ENCODE measurements at regions not wholly inside any gene's neighbourhood (a gene's known extent, or its start where the extent isn't known, plus 50 kb on each side); places are given as distances from the start of the nearest gene placed in this dataset.

- DNase-seq: no peak
These were observed 626.6 kb upstream of the TMEM132C start for GRCh38 chr12:127640181-127640886.

GRCh38 chr12:127642208-127642607, 624.8 kb upstream of the TMEM132C start:
- DNase-seq: no peak

GRCh38 chr12:127648321-127648720, 618.6 kb upstream of the TMEM132C start:
- no peak for DNase-seq

- no peak for DNase-seq
These were observed 617.0 kb upstream of the TMEM132C start for GRCh38 chr12:127649961-127650360.

GRCh38 chr12:127650626-127651025, 616.3 kb upstream of the TMEM132C start:
- no peak for DNase-seq

GRCh38 chr12:127652281-127652680, 614.7 kb upstream of the TMEM132C start:
- no peak for DNase-seq

GRCh38 chr12:127654383-127654985, 612.5 kb upstream of the TMEM132C start:
- DNase-seq: no peak

GRCh38 chr12:127655691-127656090, 611.3 kb upstream of the TMEM132C start:
- no peak for DNase-seq

- DNase-seq: no peak
These were observed 610.7 kb upstream of the TMEM132C start for GRCh38 chr12:127656266-127656665.

GRCh38 chr12:127657036-127657435, 609.9 kb upstream of the TMEM132C start:
- no peak for DNase-seq

GRCh38 chr12:127660961-127661360, 606.0 kb upstream of the TMEM132C start:
- no peak for DNase-seq

- no peak for DNase-seq
These were observed 603.3 kb upstream of the TMEM132C start for GRCh38 chr12:127663716-127664115.

- no peak for DNase-seq
These were observed 602.1 kb upstream of the TMEM132C start for GRCh38 chr12:127664901-127665300.

GRCh38 chr12:127667131-127667685, 599.8 kb upstream of the TMEM132C start:
- DNase-seq: no peak

- DNase-seq: no peak
These were observed 596.7 kb upstream of the TMEM132C start for GRCh38 chr12:127670294-127670693.

- DNase-seq: no peak
These were observed 596.2 kb upstream of the TMEM132C start for GRCh38 chr12:127670796-127671195.

- no peak for DNase-seq
These were observed 591.0 kb upstream of the TMEM132C start for GRCh38 chr12:127675936-127676335.

GRCh38 chr12:127677537-127678131, 589.3 kb upstream of the TMEM132C start:
- DNase-seq: peak; percentile 67

- DNase-seq: no peak
These were observed 588.0 kb upstream of the TMEM132C start for GRCh38 chr12:127678945-127679344.

GRCh38 chr12:127680516-127680915, 586.5 kb upstream of the TMEM132C start:
- no peak for DNase-seq

GRCh38 chr12:127681151-127681754, 585.7 kb upstream of the TMEM132C start:
- no peak for DNase-seq

GRCh38 chr12:127685491-127685890, 581.5 kb upstream of the TMEM132C start:
- no peak for DNase-seq

- DNase-seq: no peak
These were observed 581.0 kb upstream of the TMEM132C start for GRCh38 chr12:127685931-127686330.

GRCh38 chr12:127687181-127687580, 579.8 kb upstream of the TMEM132C start:
- no peak for DNase-seq

All from activated CD4-positive, alpha-beta T cell treated with anti-CD3 and anti-CD28 coated beads for 48 hours (primary cell).